SIG-M5 treated with dmso at 0.1 percent for 504 hours (cell line): ENCODE measurements at regions not wholly inside any gene's neighbourhood (a gene's known extent, or its start where the extent isn't known, plus 50 kb on each side); places are given as distances from the start of the nearest gene placed in this dataset.
A peak's percentile ranks its signal among the peaks of the same experiment; 100 is the strongest.

Experiments
- DNase-seq: peaks from one replicate; lab custom pipeline; 2025; ENCODE audit not compliant: unreplicated experiment; lab: John Stamatoyannopoulos, UW

GRCh38 chr9:108178318-108178717 lies 677.5 kb downstream of the ACTL7B start:
- DNase-seq: no peak

- no peak for DNase-seq
These were observed 678.8 kb upstream of the KLF4 start for GRCh38 chr9:108168236-108168850.

GRCh38 chr9:108167136-108167900 lies 677.7 kb upstream of the KLF4 start:
- peak; percentile 11 for DNase-seq

GRCh38 chr9:108166519-108166918 lies 677.0 kb upstream of the KLF4 start:
- DNase-seq: no peak

GRCh38 chr9:108163321-108164005 lies 673.9 kb upstream of the KLF4 start:
- DNase-seq: no peak

- no peak for DNase-seq
These were observed 673.1 kb upstream of the KLF4 start for GRCh38 chr9:108162664-108163063.

GRCh38 chr9:108161503-108161902 lies 671.9 kb upstream of the KLF4 start:
- no peak for DNase-seq

GRCh38 chr9:108160706-108161355 lies 671.3 kb upstream of the KLF4 start:
- no peak for DNase-seq

GRCh38 chr9:108160039-108160438 lies 670.5 kb upstream of the KLF4 start:
- DNase-seq: no peak

- DNase-seq: no peak
These were observed 668.8 kb upstream of the KLF4 start for GRCh38 chr9:108158236-108158995.

GRCh38 chr9:108156270-108156998 lies 666.9 kb upstream of the KLF4 start:
- peak; percentile 90 for DNase-seq

GRCh38 chr9:108153416-108153815 lies 663.8 kb upstream of the KLF4 start:
- no peak for DNase-seq

GRCh38 chr9:108150736-108151586 lies 661.4 kb upstream of the KLF4 start:
- DNase-seq: no peak

- no peak for DNase-seq
These were observed 659.8 kb upstream of the KLF4 start for GRCh38 chr9:108149326-108149725.

GRCh38 chr9:108142504-108143201 lies 653.1 kb upstream of the KLF4 start:
- no peak for DNase-seq

- no peak for DNase-seq
These were observed 652.6 kb upstream of the KLF4 start for GRCh38 chr9:108142142-108142503.

- no peak for DNase-seq
These were observed 650.3 kb upstream of the KLF4 start for GRCh38 chr9:108139900-108140299.

- no peak for DNase-seq
These were observed 648.9 kb upstream of the KLF4 start for GRCh38 chr9:108138516-108138915.

- no peak for DNase-seq
These were observed 647.1 kb upstream of the KLF4 start for GRCh38 chr9:108136656-108137055.
